ENCODE measurements at regions not wholly inside any gene's neighbourhood (a gene's known extent, or its start where the extent isn't known, plus 50 kb on each side); places are given as distances from the start of the nearest gene placed in this dataset.

GRCh38 chr5:15222156-15222555 lies 277.8 kb upstream of the FBXL7 start:
- TF ChIP-seq POLR2A (IDR thresholded peaks at IDR 0.05; ENCODE audit: low read length), result no peak
- no peak for TF ChIP-seq GATA1 (IDR thresholded peaks at IDR 0.05; ENCODE audit: low read depth, low read length)
